Loucy (cell line): ENCODE measurements at regions not wholly inside any gene's neighbourhood (a gene's known extent, or its start where the extent isn't known, plus 50 kb on each side); places are given as distances from the start of the nearest gene placed in this dataset.

Experiments
- H2AFZ ChIP-seq: fragments of 200-600 bp; sonication (generic); 2 replicates; pipeline ENCODE4 v1.6.0; 2016; ENCODE audit warnings: antibody characterized with exemption, mild to moderate bottlenecking, low read length, moderate library complexity
- H3F3A ChIP-seq: fragments of 200-600 bp; 2 replicates; pipeline ENCODE4 v1.6.0; 2016; ENCODE audit warnings: antibody characterized with exemption, low read depth, mild to moderate bottlenecking
- H3K27me3 ChIP-seq: fragments of 200-600 bp; sonication (generic); 2 replicates; pipeline ENCODE4 v1.6.1; 2014; ENCODE audit warnings: low read length, mild to moderate bottlenecking; ENCODE audit not compliant: insufficient read depth, poor library complexity, severe bottlenecking
- H3K36me3 ChIP-seq: fragments of 200-600 bp; sonication (generic); 2 replicates; pipeline ENCODE4 v1.6.1; 2016; ENCODE audit warnings: low read length; ENCODE audit not compliant: insufficient read depth
- H3K4me1 ChIP-seq: fragments of 200-600 bp; sonication (generic); 2 replicates; pipeline ENCODE4 v1.5.1; 2014; ENCODE audit warnings: low read length, mild to moderate bottlenecking; ENCODE audit not compliant: insufficient read depth, poor library complexity, severe bottlenecking
- H3K4me2 ChIP-seq: fragments of 200-600 bp; sonication (generic); 2 replicates; pipeline ENCODE4 v1.6.0; 2014; ENCODE audit warnings: antibody characterized with exemption, low read length, low read depth, mild to moderate bottlenecking; ENCODE audit not compliant: poor library complexity, severe bottlenecking
- H3K4me3 ChIP-seq: fragments of 200-600 bp; sonication (generic); 2 replicates; pipeline ENCODE4 v1.5.1; 2014; ENCODE audit warnings: low read length, mild to moderate bottlenecking, mixed read lengths; ENCODE audit not compliant: poor library complexity, severe bottlenecking
- H3K79me2 ChIP-seq: fragments of 200-600 bp; sonication (generic); 2 replicates; pipeline ENCODE4 v1.6.1; 2014; ENCODE audit warnings: low read length; ENCODE audit not compliant: insufficient read depth
- H3K9ac ChIP-seq: fragments of 200-600 bp; sonication (generic); 2 replicates; pipeline ENCODE4 v1.6.0; 2014; ENCODE audit warnings: mild to moderate bottlenecking, low read depth, low read length, moderate library complexity; ENCODE audit not compliant: poor library complexity, severe bottlenecking
- H3K9me2 ChIP-seq: fragments of 200-600 bp; sonication (generic); replicated peaks from 2 replicates; pipeline ENCODE4 v1.6.1; 2016; ENCODE audit warnings: low read depth, low read length, mixed read lengths
- H3K9me3 ChIP-seq: fragments of 200-600 bp; sonication (generic); 2 replicates; pipeline ENCODE4 v1.6.1; 2014; ENCODE audit warnings: mild to moderate bottlenecking, antibody characterized with exemption, low read length, low read depth; ENCODE audit not compliant: insufficient read depth
- H4K20me1 ChIP-seq: fragments of 200-600 bp; sonication (generic); 2 replicates; pipeline ENCODE4 v1.6.0; 2014; ENCODE audit warnings: antibody characterized with exemption, low read length, mild to moderate bottlenecking; ENCODE audit not compliant: insufficient read depth, poor library complexity, severe bottlenecking
- CTCF ChIP-seq: fragments of 200-600 bp; sonication (generic); conservative IDR thresholded peaks from 2 replicates; pipeline ENCODE4 v1.5.1; 2014; ENCODE audit warnings: mild to moderate bottlenecking, antibody characterized with exemption, low read length
- EZH2phosphoT487 ChIP-seq: fragments of 200-600 bp; IDR thresholded peaks from 2 replicates; pipeline ENCODE4 v1.6.1; 2018; ENCODE audit warnings: antibody characterized with exemption, mild to moderate bottlenecking, moderate library complexity, borderline replicate concordance

GRCh38 chr1:87794788-87795614, 466.3 kb downstream of the LMO4 start:
- Histone ChIP-seq H3K9me2 (no peaks in the 10 kb centered on the region), H3K4me3 (no peak overlapping the region), H3K27me3 (no peaks in the 10 kb centered on the region), H3K4me1 (peaks cover 6% of the 10 kb centered on the region), H3K4me2 (no peak overlapping the region), H3K79me2 (no peaks in the 10 kb centered on the region), H3K36me3 (no peaks in the 10 kb centered on the region), H2AFZ (no peak overlapping the region), H3F3A (no peaks in the 10 kb centered on the region), H3K9me3 (no peaks in the 10 kb centered on the region), H4K20me1 (no peaks in the 10 kb centered on the region), H3K9ac (no peak overlapping the region)
- TF ChIP-seq CTCF: no peak
- no peak for TF ChIP-seq EZH2phosphoT487

GRCh38 chr1:87795615-87796337, 467.1 kb downstream of the LMO4 start:
- Histone ChIP-seq H3F3A (no peaks in the 10 kb centered on the region), H3K79me2 (no peaks in the 10 kb centered on the region), H3K27me3 (no peaks in the 10 kb centered on the region), H3K4me2 (no peak overlapping the region), H3K4me1 (peaks cover 6% of the 10 kb centered on the region), H2AFZ (no peak overlapping the region), H4K20me1 (no peaks in the 10 kb centered on the region), H3K36me3 (no peaks in the 10 kb centered on the region), H3K9me3 (no peaks in the 10 kb centered on the region), H3K9me2 (no peaks in the 10 kb centered on the region), H3K4me3 (no peak overlapping the region), H3K9ac (no peak overlapping the region)
- no peak for TF ChIP-seq EZH2phosphoT487
- TF ChIP-seq CTCF: no peak

- Histone ChIP-seq H3K9me2 (no peaks in the 10 kb centered on the region), H2AFZ (no peak overlapping the region), H4K20me1 (no peaks in the 10 kb centered on the region), H3K36me3 (no peaks in the 10 kb centered on the region), H3K9me3 (no peaks in the 10 kb centered on the region), H3K9ac (no peak overlapping the region), H3K27me3 (no peaks in the 10 kb centered on the region), H3K4me2 (no peak overlapping the region), H3K4me1 (peaks cover 6% of the 10 kb centered on the region), H3F3A (no peaks in the 10 kb centered on the region), H3K79me2 (no peaks in the 10 kb centered on the region), H3K4me3 (no peak overlapping the region)
- no peak for TF ChIP-seq EZH2phosphoT487
- no peak for TF ChIP-seq CTCF
Measured at GRCh38 chr1:87796471-87796901, 467.8 kb downstream of the LMO4 start.
